HepG2 (cell line): ENCODE measurements at regions not wholly inside any gene's neighbourhood (a gene's known extent, or its start where the extent isn't known, plus 50 kb on each side); places are given as distances from the start of the nearest gene placed in this dataset.

Experiments used
- ATAC-seq: fragments of 200-7000 bp; cut with Tn5 transposase; 3 replicates; pipeline ENCODE4 v1.9.1; 2020; ENCODE audit warnings: mild to moderate bottlenecking, moderate library complexity
- BruUV-seq: library from RNA; stranded (reverse); fragments of 400-500 nt; replicated peaks from 2 replicates; lab custom pipeline; 2021; lab: Mats Ljungman, UMichigan
- CTCF ChIA-PET: fragments of 300-600 bp; formaldehyde crosslinking; extraction: SDS; loops from one replicate; lab custom pipeline; 2021; ENCODE audit warnings: low total read pairs, inconsistent platforms, low intra/inter-chr PET ratio; lab: Yijun Ruan, JAX
- POLR2A ChIA-PET: fragments of 350-600 bp; sonication (Branson Sonifier 250); formaldehyde crosslinking; loops from one replicate; lab custom pipeline; 2020; ENCODE audit warnings: antibody characterized with exemption, inconsistent platforms; lab: Yijun Ruan, JAX
- DNase-seq: peaks from one replicate; pipeline ENCODE4 v3.0.0-alpha.2; 2015; ENCODE audit warnings: low spot score
- FAIRE-seq: peaks from 3 replicates; lab custom pipeline; 2011; peaks lifted over from hg19 to GRCh38; lab: Jason Lieb, UNC
- H2AFZ ChIP-seq: one replicate; pipeline ENCODE4 v1.6.1; 2011; ENCODE audit warnings: low read length, inconsistent platforms
- H3K27ac ChIP-seq: fragments of 300-600 bp; 3 replicates; pipeline ENCODE4 v1.8.0; 2011; ENCODE audit warnings: mixed run types, mild to moderate bottlenecking, mixed read lengths, low read length, inconsistent platforms; ENCODE audit not compliant: insufficient read depth; ENCODE audit errors: extremely low read length
- H3K27me3 ChIP-seq, 2 experiments: fragments of 200-600 bp in 1 of 2; 2 replicates in 1 of 2; 3 replicates in 1 of 2; pipeline versions ENCODE4 v1.6.0 to v1.8.0; 2011; ENCODE audit warnings: low read length in 2 of 2, mild to moderate bottlenecking in 2 of 2, moderate library complexity in 2 of 2, inconsistent platforms in 1 of 2; ENCODE audit not compliant: insufficient read depth in 2 of 2, control insufficient read depth in 1 of 2
- H3K36me3 ChIP-seq, 2 experiments: fragments of 200-600 bp in 1 of 2; replicated peaks in 1 of 2; 2 replicates in 1 of 2; 3 replicates in 1 of 2; pipeline versions ENCODE4 v1.5.1 to v1.8.0; 2011; ENCODE audit warnings: low read length in 2 of 2, inconsistent platforms in 1 of 2; ENCODE audit not compliant: insufficient read depth in 2 of 2, control insufficient read depth in 1 of 2
- H3K4me1 ChIP-seq: 2 replicates; pipeline ENCODE4 v1.5.1; 2012; ENCODE audit warnings: low read length, inconsistent platforms; ENCODE audit not compliant: insufficient read depth
- H3K4me2 ChIP-seq: 2 replicates; pipeline ENCODE4 v1.6.0; 2011; ENCODE audit warnings: low read depth, low read length, inconsistent platforms
- H3K4me3 ChIP-seq, 3 experiments: fragments of 200-600 bp in 1 of 3; sonication (generic), shearing (Covaris generic) in 1 of 3; replicated peaks in 1 of 3; 2 replicates each; pipeline ENCODE4 v1.5.1; 2011 to 2016; ENCODE audit warnings: low read length in 3 of 3, inconsistent platforms in 2 of 3, low read depth in 2 of 3, mild to moderate bottlenecking in 2 of 3, control low read depth in 1 of 3, mixed read lengths in 1 of 3; ENCODE audit not compliant: insufficient read depth in 1 of 3
- H3K79me2 ChIP-seq: one replicate; pipeline ENCODE4 v1.6.1; 2011; ENCODE audit warnings: low read length, inconsistent platforms; ENCODE audit not compliant: insufficient read depth
- H3K9ac ChIP-seq: 2 replicates; pipeline ENCODE4 v1.6.0; 2011; ENCODE audit warnings: mild to moderate bottlenecking, low read depth, low read length, inconsistent platforms; ENCODE audit not compliant: insufficient read depth
- H3K9me3 ChIP-seq: 2 replicates; pipeline ENCODE4 v1.5.1; 2012; ENCODE audit warnings: mild to moderate bottlenecking, low read length
- H4K20me1 ChIP-seq: 2 replicates; pipeline ENCODE4 v1.6.0; 2011; ENCODE audit warnings: inconsistent platforms, mild to moderate bottlenecking, low read length, moderate library complexity; ENCODE audit not compliant: insufficient read depth
- IKZF4 ChIP-seq: sonication (generic); formaldehyde crosslinking; IDR thresholded peaks from 2 replicates; pipeline ENCODE4 v1.5.1; 2020; ENCODE audit warnings: borderline replicate concordance, mild to moderate bottlenecking, low read depth, missing genetic modification reagents; ENCODE audit errors: not compliant biosample characterization
- LRRFIP1 ChIP-seq: sonication (generic); formaldehyde crosslinking; conservative IDR thresholded peaks from 2 replicates; pipeline ENCODE4 v1.4.0; 2020; ENCODE audit warnings: missing genetic modification reagents
- SIN3A ChIP-seq: IDR thresholded peaks from 2 replicates; pipeline ENCODE4 v1.6.1; 2011; ENCODE audit warnings: low read depth, mild to moderate bottlenecking, control low read depth, low read length, borderline replicate concordance
- SRF ChIP-seq: IDR thresholded peaks from 2 replicates; pipeline ENCODE4 v1.6.1; 2011; ENCODE audit warnings: mild to moderate bottlenecking, low read depth, low read length, moderate library complexity
- THAP11 ChIP-seq: IDR thresholded peaks from 2 replicates; pipeline ENCODE4 v1.6.1; 2016; ENCODE audit warnings: missing biosample characterization, missing genetic modification reagents
- ZNF281 ChIP-seq: sonication (generic); formaldehyde crosslinking; IDR thresholded peaks from 2 replicates; pipeline ENCODE4 v1.4.0; 2020; ENCODE audit warnings: missing genetic modification reagents, borderline replicate concordance
- WGBS: methylation state at CpG from one replicate; pipeline ENCODE4 v1.1.6; 2017; ENCODE audit warnings: low lambda C conversion rate; 5-methylcytosine and 5-hydroxymethylcytosine counted together
- in situ Hi-C: cut with HindIII; loops from 2 replicates; pipeline ENCODE4 v1.10.0; 2017; ENCODE audit warnings: low pct_unique_long_range_greater_than_20kb; ENCODE audit not compliant: extremely low pct_ligation_motif_present
- intact Hi-C: fragments of 100-400 bp; cut with micrococcal nuclease; formaldehyde crosslinking; loops from one replicate; pipeline ENCODE4 v1.10.0; 2022; ENCODE audit not compliant: unreplicated experiment
- TF ChIP-seq, protein P1 (sequence below): IDR thresholded peaks from 2 replicates; pipeline ENCODE4 v1.6.1; 2018; ENCODE audit warnings: missing genetic modification reagents
- TF ChIP-seq, protein P2 (sequence below): sonication (generic); formaldehyde crosslinking; IDR thresholded peaks from 2 replicates; pipeline ENCODE4 v1.5.0; 2020; ENCODE audit warnings: mild to moderate bottlenecking, missing genetic modification reagents, borderline replicate concordance

DNA sequence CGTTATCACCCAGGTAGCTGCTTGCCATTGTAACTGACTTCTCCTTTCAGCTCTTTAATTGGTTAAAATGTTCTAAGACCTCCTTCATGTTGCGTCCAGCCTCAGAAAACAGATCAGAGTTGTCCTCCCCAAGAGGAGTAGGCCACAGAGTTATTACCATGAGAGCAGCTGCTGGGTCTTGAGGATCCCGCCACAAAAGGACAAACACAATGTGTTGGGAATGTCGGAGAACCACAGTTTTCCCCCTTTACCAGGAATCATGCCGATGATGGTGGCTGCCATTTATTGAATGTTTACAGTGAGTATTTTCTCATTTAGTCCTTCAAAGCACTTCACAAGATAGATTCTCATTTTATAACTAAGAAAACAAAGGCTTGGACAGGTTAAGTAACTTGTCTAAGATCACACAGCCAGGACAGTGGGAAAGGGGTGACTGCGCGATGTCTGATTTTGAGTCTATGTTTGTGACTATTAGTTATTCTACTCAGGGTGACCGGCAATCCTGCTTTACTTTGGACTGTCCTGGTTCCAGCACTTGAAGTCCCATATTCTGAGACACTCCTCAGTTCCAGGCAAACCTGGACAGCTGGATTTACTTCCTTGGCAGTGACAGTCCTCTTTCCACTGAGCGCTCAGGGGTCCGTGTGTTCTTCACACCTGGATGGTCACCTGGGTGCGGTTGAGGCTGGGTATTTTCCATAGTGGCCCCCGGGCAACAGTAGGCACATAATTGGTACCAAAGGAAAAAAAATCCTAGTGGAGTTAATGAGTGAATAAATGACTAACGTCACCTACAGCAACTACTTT, 93.6 kb downstream of the LIPG start:
- intact Hi-C loops = no loop called here
- 73% methylated on average over 13 of the region's 13 CpGs for WGBS
- ATAC-seq (no peak), DNase-seq (no peak), FAIRE-seq (no peak)
- H4K20me1 ChIP-seq = no peaks in the 10 kb centered on the region
- H2AFZ ChIP-seq = no peak overlapping the region
- H3K9me3 ChIP-seq = no peaks in the 10 kb centered on the region
- ChIA-PET CTCF (no interaction called here), POLR2A (no interaction called here)
- H3K4me2 ChIP-seq = no peak overlapping the region
- no peaks in the 10 kb centered on the region for H3K36me3 ChIP-seq
- H3K79me2 ChIP-seq = no peaks in the 10 kb centered on the region
- H3K4me1 ChIP-seq = peaks cover 7% of the 10 kb centered on the region; the same call in 1 of the 2 replicates
- peaks cover 0 to 13% of the 10 kb centered on the region in 2 experiments; a peak in 2 of 5 replicates for H3K27me3 ChIP-seq
- no peak overlapping the region for H3K9ac ChIP-seq
- no peak overlapping the region for H3K27ac ChIP-seq
- BruUV-seq = no TSS peak
- no peak overlapping the region for H3K4me3 ChIP-seq
- in situ Hi-C loops = no loop called here
- TF ChIP-seq SRF (no peak), IKZF4 (CRISPR knock-in tag) (no peak), THAP11 (CRISPR knock-in tag) (no peak), ZNF281 (no peak), LRRFIP1 (CRISPR knock-in tag) (no peak), SIN3A (no peak)
- TF ChIP-seq, protein P1, sequence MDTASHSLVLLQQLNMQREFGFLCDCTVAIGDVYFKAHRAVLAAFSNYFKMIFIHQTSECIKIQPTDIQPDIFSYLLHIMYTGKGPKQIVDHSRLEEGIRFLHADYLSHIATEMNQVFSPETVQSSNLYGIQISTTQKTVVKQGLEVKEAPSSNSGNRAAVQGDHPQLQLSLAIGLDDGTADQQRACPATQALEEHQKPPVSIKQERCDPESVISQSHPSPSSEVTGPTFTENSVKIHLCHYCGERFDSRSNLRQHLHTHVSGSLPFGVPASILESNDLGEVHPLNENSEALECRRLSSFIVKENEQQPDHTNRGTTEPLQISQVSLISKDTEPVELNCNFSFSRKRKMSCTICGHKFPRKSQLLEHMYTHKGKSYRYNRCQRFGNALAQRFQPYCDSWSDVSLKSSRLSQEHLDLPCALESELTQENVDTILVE (CRISPR knock-in tag) = no peak
- TF ChIP-seq, protein P2, sequence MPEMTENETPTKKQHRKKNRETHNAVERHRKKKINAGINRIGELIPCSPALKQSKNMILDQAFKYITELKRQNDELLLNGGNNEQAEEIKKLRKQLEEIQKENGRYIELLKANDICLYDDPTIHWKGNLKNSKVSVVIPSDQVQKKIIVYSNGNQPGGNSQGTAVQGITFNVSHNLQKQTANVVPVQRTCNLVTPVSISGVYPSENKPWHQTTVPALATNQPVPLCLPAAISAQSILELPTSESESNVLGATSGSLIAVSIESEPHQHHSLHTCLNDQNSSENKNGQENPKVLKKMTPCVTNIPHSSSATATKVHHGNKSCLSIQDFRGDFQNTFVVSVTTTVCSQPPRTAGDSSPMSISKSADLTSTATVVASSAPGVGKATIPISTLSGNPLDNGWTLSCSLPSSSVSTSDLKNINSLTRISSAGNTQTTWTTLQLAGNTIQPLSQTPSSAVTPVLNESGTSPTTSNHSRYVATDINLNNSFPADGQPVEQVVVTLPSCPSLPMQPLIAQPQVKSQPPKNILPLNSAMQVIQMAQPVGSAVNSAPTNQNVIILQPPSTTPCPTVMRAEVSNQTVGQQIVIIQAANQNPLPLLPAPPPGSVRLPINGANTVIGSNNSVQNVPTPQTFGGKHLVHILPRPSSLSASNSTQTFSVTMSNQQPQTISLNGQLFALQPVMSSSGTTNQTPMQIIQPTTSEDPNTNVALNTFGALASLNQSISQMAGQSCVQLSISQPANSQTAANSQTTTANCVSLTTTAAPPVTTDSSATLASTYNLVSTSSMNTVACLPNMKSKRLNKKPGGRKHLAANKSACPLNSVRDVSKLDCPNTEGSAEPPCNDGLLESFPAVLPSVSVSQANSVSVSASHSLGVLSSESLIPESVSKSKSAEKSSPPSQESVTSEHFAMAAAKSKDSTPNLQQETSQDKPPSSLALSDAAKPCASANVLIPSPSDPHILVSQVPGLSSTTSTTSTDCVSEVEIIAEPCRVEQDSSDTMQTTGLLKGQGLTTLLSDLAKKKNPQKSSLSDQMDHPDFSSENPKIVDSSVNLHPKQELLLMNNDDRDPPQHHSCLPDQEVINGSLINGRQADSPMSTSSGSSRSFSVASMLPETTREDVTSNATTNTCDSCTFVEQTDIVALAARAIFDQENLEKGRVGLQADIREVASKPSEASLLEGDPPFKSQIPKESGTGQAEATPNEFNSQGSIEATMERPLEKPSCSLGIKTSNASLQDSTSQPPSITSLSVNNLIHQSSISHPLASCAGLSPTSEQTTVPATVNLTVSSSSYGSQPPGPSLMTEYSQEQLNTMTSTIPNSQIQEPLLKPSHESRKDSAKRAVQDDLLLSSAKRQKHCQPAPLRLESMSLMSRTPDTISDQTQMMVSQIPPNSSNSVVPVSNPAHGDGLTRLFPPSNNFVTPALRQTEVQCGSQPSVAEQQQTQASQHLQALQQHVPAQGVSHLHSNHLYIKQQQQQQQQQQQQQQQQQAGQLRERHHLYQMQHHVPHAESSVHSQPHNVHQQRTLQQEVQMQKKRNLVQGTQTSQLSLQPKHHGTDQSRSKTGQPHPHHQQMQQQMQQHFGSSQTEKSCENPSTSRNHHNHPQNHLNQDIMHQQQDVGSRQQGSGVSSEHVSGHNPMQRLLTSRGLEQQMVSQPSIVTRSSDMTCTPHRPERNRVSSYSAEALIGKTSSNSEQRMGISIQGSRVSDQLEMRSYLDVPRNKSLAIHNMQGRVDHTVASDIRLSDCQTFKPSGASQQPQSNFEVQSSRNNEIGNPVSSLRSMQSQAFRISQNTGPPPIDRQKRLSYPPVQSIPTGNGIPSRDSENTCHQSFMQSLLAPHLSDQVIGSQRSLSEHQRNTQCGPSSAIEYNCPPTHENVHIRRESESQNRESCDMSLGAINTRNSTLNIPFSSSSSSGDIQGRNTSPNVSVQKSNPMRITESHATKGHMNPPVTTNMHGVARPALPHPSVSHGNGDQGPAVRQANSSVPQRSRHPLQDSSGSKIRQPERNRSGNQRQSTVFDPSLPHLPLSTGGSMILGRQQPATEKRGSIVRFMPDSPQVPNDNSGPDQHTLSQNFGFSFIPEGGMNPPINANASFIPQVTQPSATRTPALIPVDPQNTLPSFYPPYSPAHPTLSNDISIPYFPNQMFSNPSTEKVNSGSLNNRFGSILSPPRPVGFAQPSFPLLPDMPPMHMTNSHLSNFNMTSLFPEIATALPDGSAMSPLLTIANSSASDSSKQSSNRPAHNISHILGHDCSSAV = no peak
